ENCODE measurements at regions not wholly inside any gene's neighbourhood (a gene's known extent, or its start where the extent isn't known, plus 50 kb on each side); places are given as distances from the start of the nearest gene placed in this dataset.

DNA sequence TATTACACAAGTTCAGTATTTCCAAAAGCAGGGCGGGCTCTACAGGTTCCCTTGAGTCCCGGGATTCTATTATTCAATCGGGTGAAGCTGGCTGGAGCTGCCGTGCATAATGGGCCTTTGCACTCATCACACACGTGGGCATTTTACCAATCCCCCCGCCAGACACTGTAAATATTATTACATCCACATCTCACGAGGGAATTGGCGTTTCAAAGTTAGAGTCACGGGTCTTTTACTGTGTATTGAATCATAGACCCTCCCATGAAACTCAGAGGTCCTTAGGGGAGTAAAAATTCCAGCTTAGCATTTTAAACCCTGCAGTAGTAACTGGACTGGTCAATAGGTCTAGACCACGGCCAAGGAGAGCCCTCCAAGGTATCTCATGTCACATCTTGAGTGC, 70.3 kb downstream of the MAP1LC3B2 start:
- Histone ChIP-seq H3K9me3 (no peaks in the 10 kb centered on the region), H3K4me3 (ENCODE audit: low read depth in 1 of 2, low read length in 1 of 2) (no peak overlapping the region), H3K36me3 (no peaks in the 10 kb centered on the region), H3K27me3 (no peaks in the 10 kb centered on the region), H3K27ac (no peak overlapping the region), H3K4me1 (ENCODE audit: control insufficient read depth in 1 of 2, insufficient read depth in 1 of 2, low read depth in 1 of 2, low read length in 1 of 2) (peaks cover 14 to 15% of the 10 kb centered on the region in 2 experiments)
- TF ChIP-seq, protein P1, sequence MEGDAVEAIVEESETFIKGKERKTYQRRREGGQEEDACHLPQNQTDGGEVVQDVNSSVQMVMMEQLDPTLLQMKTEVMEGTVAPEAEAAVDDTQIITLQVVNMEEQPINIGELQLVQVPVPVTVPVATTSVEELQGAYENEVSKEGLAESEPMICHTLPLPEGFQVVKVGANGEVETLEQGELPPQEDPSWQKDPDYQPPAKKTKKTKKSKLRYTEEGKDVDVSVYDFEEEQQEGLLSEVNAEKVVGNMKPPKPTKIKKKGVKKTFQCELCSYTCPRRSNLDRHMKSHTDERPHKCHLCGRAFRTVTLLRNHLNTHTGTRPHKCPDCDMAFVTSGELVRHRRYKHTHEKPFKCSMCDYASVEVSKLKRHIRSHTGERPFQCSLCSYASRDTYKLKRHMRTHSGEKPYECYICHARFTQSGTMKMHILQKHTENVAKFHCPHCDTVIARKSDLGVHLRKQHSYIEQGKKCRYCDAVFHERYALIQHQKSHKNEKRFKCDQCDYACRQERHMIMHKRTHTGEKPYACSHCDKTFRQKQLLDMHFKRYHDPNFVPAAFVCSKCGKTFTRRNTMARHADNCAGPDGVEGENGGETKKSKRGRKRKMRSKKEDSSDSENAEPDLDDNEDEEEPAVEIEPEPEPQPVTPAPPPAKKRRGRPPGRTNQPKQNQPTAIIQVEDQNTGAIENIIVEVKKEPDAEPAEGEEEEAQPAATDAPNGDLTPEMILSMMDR (IDR thresholded peaks at IDR 0.05): no peak

DNA sequence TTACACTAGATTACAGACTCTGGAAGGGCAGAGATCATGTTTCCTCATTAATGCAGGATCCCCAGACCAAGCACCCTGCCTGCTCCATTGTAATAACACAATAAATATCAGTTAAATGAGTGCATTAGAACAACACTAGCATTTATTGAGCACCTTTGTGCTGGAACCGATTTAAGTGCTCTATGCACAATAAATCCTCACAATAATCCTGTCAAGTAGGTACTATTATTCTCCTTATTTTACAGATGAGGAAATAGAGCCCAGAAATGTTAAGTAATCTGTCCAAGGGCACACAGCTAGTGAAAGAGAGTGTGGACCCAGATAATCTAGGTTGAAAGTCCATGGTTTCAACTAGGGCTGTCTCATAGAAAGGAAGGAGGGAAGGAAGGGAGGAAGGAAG, 69.8 kb downstream of the MAP1LC3B2 start:
- Histone ChIP-seq H3K36me3 (no peaks in the 10 kb centered on the region), H3K4me3 (ENCODE audit: low read depth in 1 of 2, low read length in 1 of 2) (no peak overlapping the region), H3K4me1 (ENCODE audit: control insufficient read depth in 1 of 2, insufficient read depth in 1 of 2, low read depth in 1 of 2, low read length in 1 of 2) (peaks cover 14 to 15% of the 10 kb centered on the region in 2 experiments), H3K27me3 (no peaks in the 10 kb centered on the region), H3K27ac (no peak overlapping the region), H3K9me3 (no peaks in the 10 kb centered on the region)
- TF ChIP-seq, protein P1 (IDR thresholded peaks at IDR 0.05): no peak

DNA sequence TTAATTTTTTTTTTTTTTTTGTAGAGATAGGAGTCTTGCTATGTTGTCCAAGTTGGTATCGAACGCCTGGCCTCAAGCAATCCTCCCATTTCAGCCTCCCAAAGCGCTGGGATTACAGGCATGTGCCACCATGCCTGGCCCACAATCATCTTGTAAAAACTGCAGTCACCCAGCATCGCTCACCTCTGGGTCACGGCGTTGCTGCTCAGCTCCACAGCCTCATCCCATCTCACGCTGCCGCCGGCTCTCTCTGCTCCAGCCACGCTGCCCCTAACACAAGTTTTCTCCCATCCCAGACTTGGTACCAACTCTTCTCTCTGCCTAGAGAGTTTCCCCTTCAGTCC, 69.2 kb downstream of the MAP1LC3B2 start:
- Histone ChIP-seq H3K9me3 (no peaks in the 10 kb centered on the region), H3K27me3 (no peaks in the 10 kb centered on the region), H3K36me3 (no peaks in the 10 kb centered on the region), H3K4me3 (ENCODE audit: low read depth in 1 of 2, low read length in 1 of 2) (no peak overlapping the region), H3K27ac (no peak overlapping the region), H3K4me1 (ENCODE audit: control insufficient read depth in 1 of 2, insufficient read depth in 1 of 2, low read depth in 1 of 2, low read length in 1 of 2) (peaks cover 12 to 15% of the 10 kb centered on the region in 2 experiments)
- TF ChIP-seq, protein P1 (IDR thresholded peaks at IDR 0.05): no peak

Data from neutrophil (primary cell).